Tibial artery (tissue), 4 donors: ENCODE measurements at regions not wholly inside any gene's neighbourhood (a gene's known extent, or its start where the extent isn't known, plus 50 kb on each side); places are given as distances from the start of the nearest gene placed in this dataset.
A peak's percentile ranks its signal among the peaks of the same experiment; 100 is the strongest.

ENCODE experiments used
- DNase-seq, 2 donors: peaks; one replicate each; pipeline ENCODE4 v3.0.0-alpha.2; 2019
- H3K27ac ChIP-seq, 2 donors: fragments of 200-600 bp; sonication (generic) in 1 of 2; 1 replicate in 1 of 2; 2 replicates in 1 of 2; pipeline ENCODE4 v1.5.1; 2018 to 2019; ENCODE audit warnings: mild to moderate bottlenecking in 1 of 2
- H3K27me3 ChIP-seq, 2 donors: fragments of 200-600 bp; sonication (generic) in 1 of 2; one replicate each; pipeline versions ENCODE4 v1.5.1 to v1.6.0; 2016 to 2019
- H3K36me3 ChIP-seq, 3 donors: fragments of 200-600 bp; sonication (generic) in 2 of 3; one replicate each; pipeline ENCODE4 v1.5.1; 2016 to 2019; ENCODE audit warnings: mild to moderate bottlenecking in 2 of 3
- H3K4me1 ChIP-seq, 4 donors: fragments of 200-600 bp; sonication (generic) in 2 of 4; 1 replicate in 3 of 4; 2 replicates in 1 of 4; pipeline ENCODE4 v1.5.1; 2016 to 2019
- H3K4me3 ChIP-seq, 2 donors: fragments of 200-600 bp; sonication (generic) in 1 of 2; 1 replicate in 1 of 2; 2 replicates in 1 of 2; pipeline ENCODE4 v1.5.1; 2018 to 2019; ENCODE audit warnings: mild to moderate bottlenecking in 2 of 2
- H3K9me3 ChIP-seq, 3 donors: fragments of 200-600 bp; sonication (generic) in 1 of 3; one replicate each; pipeline ENCODE4 v1.5.1; 2016 to 2019
- intact Hi-C: fragments of 100-400 bp; cut with DNase I; formaldehyde crosslinking; loops from one replicate; pipeline ENCODE4 v1.15.0; 2023; ENCODE audit warnings: low total_unique reads
- TF ChIP-seq, protein P1 (sequence below), 2 experiments: fragments of 200-600 bp in 1 of 2; fragments of 450-650 bp in 1 of 2; IDR thresholded peaks; one replicate each; pipeline ENCODE4 v1.5.1; 2017 to 2019; ENCODE audit warnings: antibody characterized with exemption in 2 of 2, mild to moderate bottlenecking in 1 of 2, moderate library complexity in 1 of 2

DNA sequence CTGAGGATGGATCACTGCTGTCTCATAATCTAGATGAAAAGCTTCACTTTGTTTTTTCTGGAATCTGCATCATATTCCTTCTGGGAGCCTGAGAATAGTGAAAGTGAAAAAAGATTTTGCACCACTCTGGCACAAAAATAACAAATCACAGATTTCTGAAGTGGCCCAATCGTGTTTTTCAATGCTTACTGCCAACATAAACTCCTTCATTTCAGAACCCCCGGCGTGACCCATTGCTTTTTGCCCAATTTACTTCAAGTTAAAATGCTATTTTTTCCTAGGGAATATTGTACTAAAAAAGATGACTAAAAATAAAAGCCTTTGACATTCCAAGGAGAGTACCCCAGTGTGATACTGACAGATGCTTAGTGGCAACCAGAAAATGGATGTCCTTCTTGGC lies 53.7 kb upstream of the ANK3 start:
- Histone ChIP-seq H3K27ac (peak overlapping the region; percentile 25 to 35), H3K27me3 (no peaks in the 10 kb centered on the region), H3K9me3 (no peaks in the 10 kb centered on the region), H3K36me3 (no peaks in the 10 kb centered on the region), H3K4me1 (peaks cover 0 to 49% (median 22%) of the 10 kb centered on the region in 4 donors), H3K4me3 (no peak overlapping the region)
- TF ChIP-seq, protein P1, sequence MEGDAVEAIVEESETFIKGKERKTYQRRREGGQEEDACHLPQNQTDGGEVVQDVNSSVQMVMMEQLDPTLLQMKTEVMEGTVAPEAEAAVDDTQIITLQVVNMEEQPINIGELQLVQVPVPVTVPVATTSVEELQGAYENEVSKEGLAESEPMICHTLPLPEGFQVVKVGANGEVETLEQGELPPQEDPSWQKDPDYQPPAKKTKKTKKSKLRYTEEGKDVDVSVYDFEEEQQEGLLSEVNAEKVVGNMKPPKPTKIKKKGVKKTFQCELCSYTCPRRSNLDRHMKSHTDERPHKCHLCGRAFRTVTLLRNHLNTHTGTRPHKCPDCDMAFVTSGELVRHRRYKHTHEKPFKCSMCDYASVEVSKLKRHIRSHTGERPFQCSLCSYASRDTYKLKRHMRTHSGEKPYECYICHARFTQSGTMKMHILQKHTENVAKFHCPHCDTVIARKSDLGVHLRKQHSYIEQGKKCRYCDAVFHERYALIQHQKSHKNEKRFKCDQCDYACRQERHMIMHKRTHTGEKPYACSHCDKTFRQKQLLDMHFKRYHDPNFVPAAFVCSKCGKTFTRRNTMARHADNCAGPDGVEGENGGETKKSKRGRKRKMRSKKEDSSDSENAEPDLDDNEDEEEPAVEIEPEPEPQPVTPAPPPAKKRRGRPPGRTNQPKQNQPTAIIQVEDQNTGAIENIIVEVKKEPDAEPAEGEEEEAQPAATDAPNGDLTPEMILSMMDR (IDR thresholded peaks at IDR 0.05): no peak
- DNase-seq: no peak
- intact Hi-C loops: no loop called here

DNA sequence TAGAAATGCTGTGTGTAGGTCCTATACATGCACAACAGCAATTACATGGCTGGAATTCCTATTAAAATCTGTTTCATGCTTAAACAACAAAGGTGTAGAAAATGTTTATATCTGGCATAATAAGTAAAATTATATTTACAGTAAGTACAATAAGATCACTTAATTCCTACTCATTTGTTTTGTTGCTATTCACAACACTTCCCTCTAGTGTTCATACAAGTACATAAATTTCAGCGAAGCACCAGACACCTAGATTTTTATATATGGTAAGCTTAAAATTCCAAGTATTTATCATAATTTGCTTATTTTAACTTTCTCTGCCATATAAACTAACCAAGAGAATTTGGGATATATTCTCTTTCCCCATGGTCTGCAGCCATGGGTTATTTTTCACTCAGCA lies 51.8 kb upstream of the ANK3 start:
- intact Hi-C loops: no loop called here
- Histone ChIP-seq H3K27ac (no peak overlapping the region), H3K4me1 (peaks cover 0 to 31% (median 12%) of the 10 kb centered on the region in 4 donors), H3K9me3 (no peaks in the 10 kb centered on the region), H3K36me3 (no peaks in the 10 kb centered on the region), H3K27me3 (no peaks in the 10 kb centered on the region), H3K4me3 (no peak overlapping the region)
- TF ChIP-seq, protein P1 (IDR thresholded peaks at IDR 0.05): no peak
- DNase-seq: no peak

DNA sequence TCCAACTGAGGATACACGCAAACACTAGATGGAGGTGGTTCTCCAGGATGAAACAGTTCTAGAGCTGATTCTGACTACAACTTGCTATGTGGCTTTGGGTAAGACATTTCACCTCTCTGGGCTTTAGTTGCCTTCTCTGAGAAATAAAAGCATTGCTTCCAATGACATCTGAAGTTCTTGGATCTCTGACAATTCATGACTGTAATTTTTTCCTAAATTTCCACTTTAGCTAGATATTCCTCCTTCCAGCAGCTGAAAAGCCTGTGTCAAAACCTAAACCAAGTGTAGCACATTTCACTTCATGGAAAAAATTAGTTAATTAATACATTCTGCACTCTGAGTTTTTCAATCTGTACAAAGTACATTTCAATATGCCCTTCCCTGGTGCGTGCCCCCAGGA lies 50.0 kb upstream of the ANK3 start:
- Histone ChIP-seq H3K36me3 (no peaks in the 10 kb centered on the region), H3K4me1 (peaks cover 0 to 15% (median 1%) of the 10 kb centered on the region in 4 donors), H3K4me3 (no peak overlapping the region), H3K9me3 (no peaks in the 10 kb centered on the region), H3K27ac (no peak overlapping the region), H3K27me3 (no peaks in the 10 kb centered on the region)
- no peak for DNase-seq
- TF ChIP-seq, protein P1 (IDR thresholded peaks at IDR 0.05): no peak
- intact Hi-C loops: loop anchor here (10.0 kb wide), 1 partner anchor 225 kb away; no protein-coding TSS in a partner anchor
